SW480 (cell line): ENCODE measurements at regions not wholly inside any gene's neighbourhood (a gene's known extent, or its start where the extent isn't known, plus 50 kb on each side); places are given as distances from the start of the nearest gene placed in this dataset.
"Not testable (repeated sequence)": the region's sequence is repeated elsewhere in the genome, so short reads cannot be mapped to it uniquely, and the experiment has no call there.

Source experiments
- DNase-seq: peaks from one replicate; pipeline ENCODE4 v3.0.0-alpha.2; 2016; ENCODE audit warnings: low spot score

GRCh38 chr21:28703861-28704260 is 288.8 kb downstream of the LTN1 start:
- no peak for DNase-seq

- DNase-seq = no peak
Observed at GRCh38 chr21:28699596-28700259, 292.9 kb downstream of the LTN1 start.

- DNase-seq = no peak
Observed at GRCh38 chr21:28699186-28699585, 293.5 kb downstream of the LTN1 start.

GRCh38 chr21:28696844-28697410 is 295.8 kb downstream of the LTN1 start:
- DNase-seq = no peak

- no peak for DNase-seq
Observed at GRCh38 chr21:28693476-28693875, 299.2 kb downstream of the LTN1 start.

- DNase-seq = no peak
Observed at GRCh38 chr21:28690196-28690595, 302.5 kb downstream of the LTN1 start.

- DNase-seq = no peak
Observed at GRCh38 chr21:28688381-28688780, 304.3 kb downstream of the LTN1 start.

- no peak for DNase-seq
Observed at GRCh38 chr21:28687586-28687985, 305.1 kb downstream of the LTN1 start.

GRCh38 chr21:28683982-28684752 is 308.5 kb downstream of the LTN1 start:
- no peak for DNase-seq

GRCh38 chr21:28682884-28683283 is 309.8 kb downstream of the LTN1 start:
- DNase-seq = not testable (repeated sequence)

GRCh38 chr21:28677096-28677495 is 315.6 kb downstream of the LTN1 start:
- DNase-seq = not testable (repeated sequence)

- DNase-seq = no peak
Observed at GRCh38 chr21:28675331-28676041, 317.2 kb downstream of the LTN1 start.

GRCh38 chr21:28674763-28675162 is 317.9 kb downstream of the LTN1 start:
- DNase-seq = no peak

- DNase-seq = no peak
Observed at GRCh38 chr21:28671549-28672195, 321.0 kb downstream of the LTN1 start.

- no peak for DNase-seq
Observed at GRCh38 chr21:28669971-28670653, 322.6 kb downstream of the LTN1 start.

- DNase-seq = no peak
Observed at GRCh38 chr21:28669321-28669720, 323.4 kb downstream of the LTN1 start.

GRCh38 chr21:28663754-28664153 is 328.9 kb downstream of the LTN1 start:
- no peak for DNase-seq

- DNase-seq = no peak
Observed at GRCh38 chr21:28663111-28663693, 329.5 kb downstream of the LTN1 start.

- no peak for DNase-seq
Observed at GRCh38 chr21:28657566-28657965, 335.1 kb downstream of the LTN1 start.

- no peak for DNase-seq
Observed at GRCh38 chr21:28655471-28655870, 337.2 kb downstream of the LTN1 start.

- no peak for DNase-seq
Observed at GRCh38 chr21:28654406-28654805, 338.3 kb downstream of the LTN1 start.
